PC-9 (cell line): ENCODE measurements at regions not wholly inside any gene's neighbourhood (a gene's known extent, or its start where the extent isn't known, plus 50 kb on each side); places are given as distances from the start of the nearest gene placed in this dataset.

Experiments
- BruUV-seq: library from RNA; stranded (reverse); fragments of 400-500 nt; replicated peaks from 2 replicates; lab custom pipeline; 2021; lab: Mats Ljungman, UMichigan
- CTCF ChIA-PET: fragments of 300-600 bp; sonication (Branson Sonifier 250); formaldehyde crosslinking; loops from one replicate; lab custom pipeline; 2022; ENCODE audit warnings: antibody characterized with exemption; lab: Charles Lee
- POLR2A ChIA-PET: fragments of 300-600 bp; sonication (Branson Sonifier 250); formaldehyde crosslinking; loops from one replicate; lab custom pipeline; 2022; ENCODE audit warnings: antibody characterized with exemption; ENCODE audit not compliant: unreplicated experiment; lab: Charles Lee
- DNase-seq, 2 experiments: peaks; one replicate each; pipeline versions ENCODE4 v3.0.0 to v3.0.0-alpha.2; 2015 to 2022; ENCODE audit warnings: mixed read lengths in 1 of 2
- H2AFZ ChIP-seq: fragments of 200-600 bp; sonication (generic); 2 replicates; pipeline ENCODE4 v1.8.1; 2017; ENCODE audit warnings: antibody characterized with exemption
- H3F3A ChIP-seq: fragments of 200-600 bp; sonication (generic); 2 replicates; pipeline ENCODE4 v1.8.1; 2017; ENCODE audit warnings: antibody characterized with exemption, mild to moderate bottlenecking, low read depth; ENCODE audit not compliant: insufficient read depth
- H3K27ac ChIP-seq: fragments of 200-600 bp; sonication (generic); 2 replicates; pipeline ENCODE4 v1.6.1; 2016; ENCODE audit warnings: mixed run types
- H3K27me3 ChIP-seq: fragments of 200-600 bp; sonication (generic); 2 replicates; pipeline ENCODE4 v1.6.1; 2016; ENCODE audit warnings: low read depth, mixed run types; ENCODE audit not compliant: insufficient read depth
- H3K36me3 ChIP-seq: fragments of 200-600 bp; sonication (generic); 2 replicates; pipeline ENCODE4 v1.6.1; 2016; ENCODE audit warnings: low read depth, mixed run types
- H3K4me1 ChIP-seq: fragments of 200-600 bp; sonication (generic); replicated peaks from 2 replicates; pipeline ENCODE4 v1.6.1; 2016; ENCODE audit warnings: mixed run types; ENCODE audit not compliant: insufficient read depth
- H3K4me2 ChIP-seq: fragments of 200-600 bp; sonication (generic); 2 replicates; pipeline ENCODE4 v1.6.1; 2017; ENCODE audit warnings: mixed run types
- H3K4me3 ChIP-seq: fragments of 200-600 bp; sonication (generic); 2 replicates; pipeline ENCODE4 v1.6.1; 2016; ENCODE audit warnings: mixed run types
- H3K79me2 ChIP-seq: fragments of 200-600 bp; sonication (generic); 2 replicates; pipeline ENCODE4 v1.6.1; 2017; ENCODE audit warnings: low read depth, mixed run types
- H3K9me2 ChIP-seq: fragments of 200-600 bp; sonication (generic); 2 replicates; pipeline ENCODE4 v1.8.1; 2017; ENCODE audit warnings: mild to moderate bottlenecking; ENCODE audit not compliant: insufficient read depth
- H3K9me3 ChIP-seq: fragments of 200-600 bp; sonication (generic); 2 replicates; pipeline ENCODE4 v1.8.1; 2016; ENCODE audit warnings: low read depth; ENCODE audit not compliant: insufficient read depth
- H4K20me1 ChIP-seq: fragments of 200-600 bp; sonication (generic); 2 replicates; pipeline ENCODE4 v1.8.1; 2017; ENCODE audit not compliant: insufficient read depth
- CTCF ChIP-seq: fragments of 200-600 bp; sonication (generic); conservative IDR thresholded peaks from 2 replicates; pipeline ENCODE4 v1.6.1; 2017; ENCODE audit warnings: mixed run types, antibody characterized with exemption, mild to moderate bottlenecking, moderate library complexity
- EZH2 ChIP-seq: fragments of 200-600 bp; sonication (generic); IDR thresholded peaks from 2 replicates; pipeline ENCODE4 v1.8.0; 2017; ENCODE audit warnings: antibody characterized with exemption, low read depth
- intact Hi-C: fragments of 100-400 bp; cut with micrococcal nuclease; formaldehyde crosslinking; loops from one replicate; pipeline ENCODE4 v1.10.0; 2022; ENCODE audit not compliant: unreplicated experiment

- H3K4me3 ChIP-seq = no peak overlapping the region
- no peaks in the 10 kb centered on the region for H3K4me1 ChIP-seq
- H3K9me2 ChIP-seq = no peaks in the 10 kb centered on the region
- H3F3A ChIP-seq = no peaks in the 10 kb centered on the region
- H3K4me2 ChIP-seq = no peak overlapping the region
- no TSS peak for BruUV-seq
- H2AFZ ChIP-seq = no peak overlapping the region
- TF ChIP-seq CTCF = no peak
- no peak for TF ChIP-seq EZH2
- H3K27ac ChIP-seq = no peak overlapping the region
- DNase-seq = no peak
- ChIA-PET CTCF (no interaction called here), POLR2A (no interaction called here)
- H3K9me3 ChIP-seq = no peaks in the 10 kb centered on the region
- no peaks in the 10 kb centered on the region for H3K36me3 ChIP-seq
- H4K20me1 ChIP-seq = no peaks in the 10 kb centered on the region
- intact Hi-C loops = no loop called here
- H3K79me2 ChIP-seq = no peaks in the 10 kb centered on the region
- peaks cover 95% of the 10 kb centered on the region for H3K27me3 ChIP-seq
Observed at GRCh38 chr3:10577486-10577885, 72.1 kb upstream of the ATP2B2 start.

GRCh38 chr3:10580426-10580825, 75.0 kb upstream of the ATP2B2 start:
- BruUV-seq = no TSS peak
- ChIA-PET POLR2A (no interaction called here), CTCF (no interaction called here)
- peaks cover 99% of the 10 kb centered on the region for H3K27me3 ChIP-seq
- H3K9me2 ChIP-seq = no peaks in the 10 kb centered on the region
- intact Hi-C loops = no loop called here
- H3K27ac ChIP-seq = no peak overlapping the region
- H3K4me3 ChIP-seq = no peak overlapping the region
- DNase-seq = no peak
- H4K20me1 ChIP-seq = no peaks in the 10 kb centered on the region
- no peak for TF ChIP-seq CTCF
- TF ChIP-seq EZH2 = no peak
- no peaks in the 10 kb centered on the region for H3K4me1 ChIP-seq
- H3K36me3 ChIP-seq = no peaks in the 10 kb centered on the region
- H3K9me3 ChIP-seq = no peaks in the 10 kb centered on the region
- H3F3A ChIP-seq = no peaks in the 10 kb centered on the region
- H3K4me2 ChIP-seq = no peak overlapping the region
- H3K79me2 ChIP-seq = no peaks in the 10 kb centered on the region
- H2AFZ ChIP-seq = no peak overlapping the region

GRCh38 chr3:10581251-10581650, 75.9 kb upstream of the ATP2B2 start:
- H4K20me1 ChIP-seq = no peaks in the 10 kb centered on the region
- POLR2A ChIA-PET = no interaction called here
- H3K4me3 ChIP-seq = no peak overlapping the region
- no TSS peak for BruUV-seq
- TF ChIP-seq EZH2 (no peak), CTCF (no peak)
- H3F3A ChIP-seq = no peaks in the 10 kb centered on the region
- no peaks in the 10 kb centered on the region for H3K36me3 ChIP-seq
- intact Hi-C loops = no loop called here
- H3K4me2 ChIP-seq = no peak overlapping the region
- H3K79me2 ChIP-seq = no peaks in the 10 kb centered on the region
- H3K27me3 ChIP-seq = peaks cover 99% of the 10 kb centered on the region
- no peak overlapping the region for H3K27ac ChIP-seq
- H2AFZ ChIP-seq = no peak overlapping the region
- H3K9me3 ChIP-seq = no peaks in the 10 kb centered on the region
- CTCF ChIA-PET = no interaction called here
- no peak for DNase-seq
- H3K4me1 ChIP-seq = no peaks in the 10 kb centered on the region
- H3K9me2 ChIP-seq = no peaks in the 10 kb centered on the region
